GM21526 (cell line): ENCODE measurements at regions not wholly inside any gene's neighbourhood (a gene's known extent, or its start where the extent isn't known, plus 50 kb on each side); places are given as distances from the start of the nearest gene placed in this dataset.
"Not testable (repeated sequence)": the region's sequence is repeated elsewhere in the genome, so short reads cannot be mapped to it uniquely, and the experiment has no call there.

Experiments
- ATAC-seq: cut with Tn5 transposase; IDR thresholded peaks from one replicate; pipeline ENCODE4 v1.9.1; 2021; ENCODE audit warnings: moderate library complexity; ENCODE audit not compliant: unreplicated experiment, low FRiP score

GRCh38 chr20:48532028-48532427 lies 295.8 kb downstream of the PREX1 start:
- ATAC-seq: no peak

- ATAC-seq: no peak
Measured at GRCh38 chr20:48531505-48531904, 296.3 kb downstream of the PREX1 start.

DNA sequence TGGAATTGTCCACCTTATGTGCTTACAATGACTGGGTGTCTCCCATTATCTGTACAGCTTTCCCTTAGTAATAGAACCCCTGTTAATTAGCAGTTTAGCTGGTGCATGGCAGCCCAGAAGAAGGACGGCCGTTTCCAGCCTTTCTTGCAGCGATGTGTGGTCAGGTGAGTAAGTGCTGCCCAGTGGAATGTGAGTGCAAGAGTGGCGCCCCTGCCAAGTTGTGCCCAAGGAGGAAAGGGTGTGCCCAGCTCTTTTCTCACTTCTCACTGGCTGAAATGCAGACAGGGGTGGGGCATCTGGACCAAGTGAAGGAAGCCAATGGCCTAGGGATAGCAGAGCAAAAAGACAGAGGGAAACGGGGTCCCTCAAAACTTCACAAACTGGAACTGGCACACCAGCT lies 296.8 kb downstream of the PREX1 start:
- no peak for ATAC-seq

GRCh38 chr20:48528346-48528745 lies 299.5 kb downstream of the PREX1 start:
- no peak for ATAC-seq

DNA sequence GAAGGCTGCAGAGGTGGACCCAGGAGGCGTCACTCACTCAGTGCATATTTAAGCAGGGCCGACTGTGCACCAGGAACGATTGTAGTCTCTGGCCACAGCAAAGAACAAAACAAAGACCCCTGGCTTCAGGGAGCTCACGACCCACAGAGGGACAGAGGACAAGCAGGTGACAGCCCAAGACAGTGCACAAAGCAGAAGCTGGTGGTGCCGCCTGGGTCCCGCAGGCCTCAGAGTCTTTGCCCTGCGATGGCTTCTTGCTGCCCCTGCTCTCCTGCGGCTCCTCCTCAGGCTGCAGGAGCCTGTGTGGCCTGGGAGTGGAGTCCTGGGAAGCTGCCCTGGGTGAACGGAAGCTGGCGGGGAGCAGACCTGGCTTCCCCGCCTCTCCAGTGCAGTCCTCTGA lies 300.0 kb downstream of the PREX1 start:
- no peak for ATAC-seq

DNA sequence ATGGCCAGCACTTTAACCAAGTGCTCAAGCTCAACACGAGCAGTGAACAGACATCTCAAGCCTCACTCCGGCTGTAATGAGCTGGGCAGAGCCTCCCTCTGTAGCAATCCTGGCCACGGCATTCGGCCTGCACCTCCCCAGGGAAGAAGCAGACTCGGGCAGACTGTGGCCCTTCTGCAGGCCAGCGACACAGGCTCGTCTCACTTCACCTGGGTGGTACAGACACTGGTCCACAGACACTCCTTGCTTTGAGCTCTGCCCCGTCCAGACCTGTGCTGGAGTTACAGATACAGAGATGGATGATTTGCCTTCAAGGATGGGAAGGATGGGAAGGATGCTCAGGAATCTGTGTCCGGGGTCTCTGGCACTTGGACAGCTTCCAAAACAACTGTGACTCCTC lies 300.9 kb downstream of the PREX1 start:
- ATAC-seq: no peak

- no peak for ATAC-seq
Measured at GRCh38 chr20:48525400-48525799, 302.4 kb downstream of the PREX1 start.

DNA sequence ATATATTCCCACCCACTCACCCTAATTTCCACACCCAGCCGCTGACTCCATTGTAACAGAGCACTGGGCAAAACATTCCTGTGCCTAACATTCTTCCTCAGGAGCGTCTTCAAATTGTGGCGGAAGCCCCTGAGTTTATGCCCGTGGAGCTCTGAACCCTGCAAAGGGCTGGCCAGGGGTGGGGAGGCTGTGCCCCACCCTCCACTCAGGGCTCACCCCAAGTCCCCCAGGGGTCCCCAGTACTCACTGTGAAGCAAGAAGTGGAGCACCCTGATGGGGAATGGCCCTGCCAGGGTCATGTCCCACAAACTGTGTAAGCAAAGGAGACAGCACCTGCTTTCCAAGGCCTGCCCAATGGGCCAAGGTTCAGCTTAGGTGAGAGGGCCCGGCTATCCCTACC lies 303.2 kb downstream of the PREX1 start:
- ATAC-seq: no peak

GRCh38 chr20:48523191-48523995 lies 304.4 kb downstream of the PREX1 start:
- no peak for ATAC-seq

DNA sequence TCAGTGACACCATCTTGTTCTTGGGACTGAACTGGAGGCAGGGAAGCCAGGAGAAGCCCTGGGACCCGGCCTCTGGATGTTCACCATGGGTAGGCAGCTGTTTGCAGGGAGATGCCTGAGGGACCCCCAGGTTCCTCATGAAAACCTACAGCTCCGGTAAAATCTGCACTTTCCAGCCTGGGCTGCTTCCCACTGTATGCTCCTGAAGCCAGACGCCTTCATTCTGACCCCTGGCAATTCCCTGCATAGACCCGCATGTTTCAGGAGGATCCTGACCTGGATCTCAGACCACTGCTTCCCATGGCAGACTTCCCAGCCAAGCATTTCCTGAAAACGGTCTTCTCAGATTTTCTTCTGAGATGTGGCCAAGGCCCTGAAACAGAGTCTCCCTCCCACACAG lies 306.7 kb downstream of the PREX1 start:
- ATAC-seq: no peak

GRCh38 chr20:48516196-48516595 lies 311.6 kb downstream of the PREX1 start:
- not testable (repeated sequence) for ATAC-seq

DNA sequence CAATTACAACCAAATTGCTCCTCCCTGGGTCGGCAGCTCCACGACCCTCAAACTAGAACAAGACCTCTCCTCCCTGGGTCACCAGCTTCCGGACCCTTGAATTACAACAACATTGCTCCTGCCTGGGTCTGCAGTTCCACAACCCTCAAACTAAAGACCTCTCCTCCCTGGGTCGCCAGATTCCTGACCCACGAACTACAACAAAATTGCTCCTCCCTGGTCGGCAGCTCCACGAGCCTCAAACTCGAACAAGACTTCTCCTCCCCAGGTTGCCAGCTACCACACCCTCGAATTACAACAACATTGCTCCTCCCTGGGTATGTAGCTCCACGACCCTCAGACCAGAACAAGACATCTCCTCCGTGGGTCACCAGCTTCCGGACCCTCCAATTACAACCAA lies 313.2 kb downstream of the PREX1 start:
- ATAC-seq: not testable (repeated sequence)

GRCh38 chr20:48512539-48512938 lies 315.3 kb downstream of the PREX1 start:
- ATAC-seq: not testable (repeated sequence)

- not testable (repeated sequence) for ATAC-seq
Measured at GRCh38 chr20:48505066-48505465, 322.7 kb downstream of the PREX1 start.

- ATAC-seq: no peak
Measured at GRCh38 chr20:48503166-48503815, 324.5 kb downstream of the PREX1 start.

- ATAC-seq: no peak
Measured at GRCh38 chr20:48502758-48503157, 325.0 kb downstream of the PREX1 start.

DNA sequence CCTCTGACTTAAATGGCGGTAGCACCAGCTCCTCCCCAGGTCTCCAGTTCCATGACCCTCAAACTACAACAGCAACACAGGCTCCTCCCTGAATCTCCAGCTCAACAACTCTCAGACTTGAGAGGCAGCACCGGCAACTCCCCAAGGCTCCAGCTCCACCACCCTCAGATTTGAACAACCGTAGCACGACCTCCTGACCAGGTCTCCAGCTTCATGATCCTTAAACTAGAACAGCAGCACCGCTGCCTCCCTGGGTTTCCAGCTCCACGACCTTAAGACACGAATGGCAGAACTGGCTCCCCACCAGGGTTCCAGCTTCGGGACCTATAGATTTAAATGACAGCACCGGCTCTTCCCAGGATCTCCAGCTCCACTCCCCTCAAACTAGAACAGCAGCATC lies 325.8 kb downstream of the PREX1 start:
- no peak for ATAC-seq

DNA sequence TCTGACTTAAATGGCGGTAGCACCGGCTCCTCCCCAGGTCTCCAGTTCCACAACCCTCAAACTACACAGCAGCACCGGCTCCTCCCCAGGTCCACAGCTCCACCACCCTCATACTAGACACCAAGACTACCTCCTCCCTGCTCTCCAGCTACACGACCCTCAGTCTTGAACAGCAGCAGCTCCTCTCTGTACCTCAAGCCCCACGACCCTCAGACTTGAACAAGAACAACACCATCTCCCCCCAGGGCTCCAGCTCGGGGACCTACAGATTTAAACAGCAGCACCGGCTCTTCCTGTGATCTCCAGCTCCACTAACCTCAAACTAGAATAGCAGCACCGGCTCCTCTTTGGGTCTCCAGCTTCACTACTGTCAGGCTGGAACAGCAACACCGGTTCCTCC lies 326.9 kb downstream of the PREX1 start:
- ATAC-seq: not testable (repeated sequence)

- ATAC-seq: not testable (repeated sequence)
Measured at GRCh38 chr20:48498939-48499338, 328.9 kb downstream of the PREX1 start.

DNA sequence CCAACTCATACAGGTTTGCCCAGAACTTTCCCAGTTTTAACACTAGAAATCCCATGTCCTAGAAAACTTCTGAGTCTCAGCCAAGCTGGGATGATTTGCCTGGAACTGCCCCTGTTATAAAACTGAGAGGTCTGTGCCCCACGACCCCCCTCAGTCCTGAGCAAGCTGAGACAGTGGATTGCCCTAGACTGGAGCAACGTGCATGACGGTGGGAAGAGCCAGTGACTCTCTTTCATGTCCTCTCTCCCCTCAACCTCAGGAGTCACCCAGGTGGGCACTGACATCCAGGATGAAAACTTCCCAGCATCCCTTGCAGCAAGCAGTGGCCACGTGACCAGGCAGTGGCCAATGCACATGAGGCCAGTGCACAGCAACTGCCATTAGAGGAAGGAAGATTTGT lies 329.7 kb downstream of the PREX1 start:
- ATAC-seq: not testable (repeated sequence)

DNA sequence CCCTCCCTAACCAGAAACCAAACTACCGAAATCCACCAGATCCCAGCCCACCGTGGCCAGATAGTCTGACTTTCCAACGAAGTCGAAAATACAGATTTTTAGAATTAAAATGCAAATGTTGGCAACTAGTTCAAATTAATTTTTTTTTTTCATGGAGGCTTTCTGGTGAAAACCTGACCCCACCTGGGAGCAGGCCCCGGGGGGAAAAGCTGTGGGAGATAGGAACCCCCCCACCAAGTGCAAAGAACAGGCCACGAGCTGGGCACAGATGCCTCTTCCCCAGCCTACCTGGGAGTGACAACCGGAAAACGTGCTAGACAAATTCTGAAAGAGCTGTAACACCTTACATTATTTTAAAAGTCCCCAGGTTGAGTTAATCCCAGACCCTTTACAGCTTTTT lies 333.8 kb downstream of the PREX1 start:
- no peak for ATAC-seq

DNA sequence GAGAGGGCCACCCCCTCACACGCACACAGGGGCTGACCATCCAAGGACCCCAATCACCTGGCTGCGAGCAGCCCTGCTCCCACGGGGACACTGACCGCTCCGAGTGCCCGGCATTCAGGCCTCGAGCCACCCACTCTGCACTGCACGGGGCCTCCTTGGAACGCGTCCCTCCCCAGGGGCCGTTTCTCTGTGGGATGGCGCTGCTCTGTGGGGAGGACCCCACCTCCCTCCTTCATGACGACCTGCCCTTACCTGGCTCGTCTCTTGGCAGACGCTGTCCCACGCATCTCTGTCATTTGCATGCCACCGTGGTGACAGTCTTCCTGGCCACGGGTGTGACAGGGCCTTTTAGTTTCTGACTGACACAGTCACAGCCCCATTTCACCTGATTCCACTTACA lies 334.5 kb downstream of the PREX1 start:
- not testable (repeated sequence) for ATAC-seq
